NOMO-1 (cell line): ENCODE measurements at regions not wholly inside any gene's neighbourhood (a gene's known extent, or its start where the extent isn't known, plus 50 kb on each side); places are given as distances from the start of the nearest gene placed in this dataset.
"Not testable (repeated sequence)": the region's sequence is repeated elsewhere in the genome, so short reads cannot be mapped to it uniquely, and the experiment has no call there.

Experiments
- DNase-seq, 2 experiments: peaks; one replicate each; lab custom pipeline; 2025; ENCODE audit not compliant: unreplicated experiment in 2 of 2; lab: John Stamatoyannopoulos, UW

DNA sequence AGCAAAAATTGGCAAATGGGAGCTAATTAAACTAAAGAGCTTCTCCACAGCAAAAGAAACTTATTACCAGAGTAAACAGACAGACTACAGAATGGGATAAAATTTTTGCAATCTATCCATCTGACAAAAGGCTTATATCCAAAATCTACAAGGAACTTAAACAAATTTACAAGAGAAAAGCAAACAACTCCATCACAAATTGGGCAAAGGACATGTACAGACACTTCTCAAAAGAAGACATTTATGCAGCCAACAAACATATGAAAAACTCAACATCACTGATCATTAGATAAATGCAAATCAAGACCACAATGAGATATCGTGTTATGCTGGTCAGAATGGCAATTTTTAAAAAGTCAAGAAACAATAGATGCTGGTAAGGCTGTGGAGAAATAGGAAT, 315.6 kb downstream of the DMAC1 start:
- DNase-seq: not testable (repeated sequence)

DNA sequence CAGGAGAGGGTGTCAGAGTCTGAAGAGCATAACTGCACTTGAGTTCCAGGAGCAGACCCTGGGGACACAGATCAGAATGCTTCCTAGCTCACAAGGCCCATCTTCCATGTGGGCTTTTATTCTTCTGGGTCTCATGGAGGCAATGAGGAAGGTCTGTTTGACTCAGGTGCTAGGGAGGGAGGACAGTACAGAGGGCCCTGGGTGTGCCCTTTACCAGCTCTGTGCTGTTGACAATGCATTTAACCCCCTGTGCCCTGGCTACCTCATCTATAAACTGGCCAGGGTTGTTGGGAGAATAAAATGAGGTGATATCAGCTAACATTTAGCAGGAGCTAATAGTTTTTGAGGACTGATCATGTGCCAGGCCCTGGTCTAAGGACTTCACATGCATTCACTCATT, 318.0 kb downstream of the DMAC1 start:
- no peak for DNase-seq

DNA sequence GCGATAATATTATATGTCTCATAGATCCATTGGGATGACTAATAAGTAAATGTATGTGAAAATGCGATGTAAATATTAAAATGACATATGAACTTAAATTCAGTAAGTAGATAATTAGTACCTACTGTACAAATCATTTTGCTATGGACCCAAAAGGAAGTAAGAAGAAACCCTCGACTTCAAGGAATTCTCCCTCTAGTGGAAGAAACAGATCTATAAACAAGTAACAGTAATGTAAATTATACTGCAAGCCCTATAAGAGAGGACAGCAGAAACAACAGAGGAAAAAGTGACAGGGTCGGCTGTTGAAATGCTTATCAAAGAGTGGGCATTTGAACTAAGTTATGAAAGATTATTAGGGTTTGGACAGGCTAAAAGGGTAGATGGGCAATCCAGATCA, 320.3 kb downstream of the DMAC1 start:
- no peak for DNase-seq

DNA sequence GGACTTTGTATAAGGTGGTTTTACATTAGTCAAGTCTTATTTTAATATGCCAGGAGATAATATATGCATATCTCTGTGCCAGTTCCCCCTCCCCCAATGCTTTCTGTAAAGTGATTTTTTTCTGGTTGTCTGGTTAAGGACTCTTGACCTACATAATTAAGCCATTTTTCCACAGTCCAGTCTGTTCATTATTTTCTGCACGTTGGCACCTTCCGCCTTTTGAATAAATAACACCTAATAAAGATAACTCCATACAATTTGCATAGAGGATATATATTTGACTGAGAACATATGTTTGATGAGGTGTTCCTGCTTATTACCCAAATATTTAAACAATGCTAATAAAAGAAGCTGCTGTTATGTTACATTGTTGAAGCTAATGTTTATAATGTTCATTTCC, 320.9 kb downstream of the DMAC1 start:
- no peak for DNase-seq

DNA sequence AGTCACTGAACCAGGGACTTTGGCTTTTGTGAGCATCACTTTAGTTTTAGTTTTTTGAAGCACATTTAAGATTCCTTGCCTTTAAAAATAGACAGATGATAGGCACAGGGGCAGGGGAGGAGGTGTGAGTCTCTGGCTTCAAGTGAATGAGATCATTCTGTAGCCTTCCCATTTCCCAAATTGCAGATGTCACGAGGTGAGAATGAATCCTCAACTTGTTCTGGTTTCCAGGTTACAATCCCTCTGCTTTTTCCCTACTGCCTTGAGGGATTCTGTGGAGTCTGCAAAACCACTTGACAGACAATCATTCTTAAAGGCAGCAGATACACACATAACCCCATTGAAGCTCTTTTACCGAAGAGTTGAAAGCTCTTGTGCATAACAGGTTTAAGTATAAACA, 332.4 kb downstream of the DMAC1 start:
- DNase-seq: no peak

DNA sequence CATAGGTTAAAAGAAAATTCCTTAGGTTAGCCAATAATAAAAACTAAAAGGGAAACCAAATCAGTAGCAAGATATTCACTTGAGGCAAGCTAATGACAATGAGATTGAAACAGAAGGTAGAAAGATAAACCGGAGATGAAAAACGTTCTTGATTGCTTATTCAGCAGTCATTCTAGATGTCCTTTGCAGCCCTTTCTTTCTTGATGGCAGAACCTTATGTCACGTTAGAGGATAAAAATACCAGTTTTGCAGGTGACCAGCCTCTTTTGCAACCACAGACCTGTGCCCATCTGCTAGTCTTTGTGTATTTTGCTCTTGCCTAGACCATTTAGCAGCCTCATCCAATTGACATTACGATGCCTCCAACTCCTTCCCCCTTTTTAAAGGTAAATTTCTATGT, 337.8 kb downstream of the DMAC1 start:
- DNase-seq: no peak

DNA sequence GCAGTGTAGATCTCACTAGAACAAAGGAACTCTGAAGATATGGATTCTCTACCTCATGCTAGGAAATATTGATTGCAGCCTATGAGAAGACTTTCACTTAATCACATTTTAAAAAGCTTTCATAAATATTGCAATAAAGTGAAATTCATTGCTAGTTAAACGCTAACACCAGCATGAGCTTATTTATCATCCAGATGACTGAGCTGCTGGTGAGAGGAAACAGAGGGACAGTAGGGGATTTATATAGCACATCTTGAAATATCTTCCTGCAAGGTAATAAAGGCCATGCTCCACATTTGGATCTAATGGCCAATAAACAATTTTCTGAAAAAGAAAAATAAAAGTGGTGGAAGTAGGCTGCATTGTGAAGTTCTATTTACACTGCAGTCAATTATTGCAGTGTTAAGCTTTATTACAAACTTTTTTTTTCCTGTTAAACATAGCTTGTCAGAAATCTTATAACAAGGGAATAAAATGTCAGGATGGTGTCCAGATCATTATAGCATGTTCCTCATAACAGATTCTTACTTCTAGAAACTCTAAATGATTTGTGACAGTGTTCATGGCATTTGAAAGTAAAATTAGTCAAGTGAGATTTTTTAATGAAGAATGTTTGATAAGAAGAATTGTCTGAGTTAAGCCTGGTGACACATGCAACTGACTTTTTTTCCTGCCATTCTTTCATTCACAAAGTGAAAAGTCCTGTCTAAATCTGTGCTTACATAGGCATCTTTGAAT, 342.6 kb downstream of the DMAC1 start:
- no peak for DNase-seq

DNA sequence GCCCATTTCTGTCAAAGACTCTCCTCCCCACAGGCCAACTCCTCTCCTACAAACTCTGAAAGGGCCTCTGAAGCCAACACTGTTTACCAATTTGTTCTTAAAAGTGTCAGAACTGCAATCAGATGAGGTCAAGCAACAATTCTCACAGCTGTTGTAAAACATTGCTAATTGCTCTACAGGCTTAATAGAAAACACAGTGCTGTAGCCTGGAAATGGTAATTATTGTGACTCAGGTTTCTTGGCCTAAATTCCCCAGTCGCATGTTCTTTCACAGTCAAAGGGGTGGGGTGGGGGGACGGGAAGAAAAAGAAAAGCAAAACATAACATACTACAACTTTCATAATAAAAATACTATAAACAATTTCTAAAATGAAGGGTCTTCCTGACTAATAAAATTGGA, 343.2 kb downstream of the DMAC1 start:
- DNase-seq: no peak

DNA sequence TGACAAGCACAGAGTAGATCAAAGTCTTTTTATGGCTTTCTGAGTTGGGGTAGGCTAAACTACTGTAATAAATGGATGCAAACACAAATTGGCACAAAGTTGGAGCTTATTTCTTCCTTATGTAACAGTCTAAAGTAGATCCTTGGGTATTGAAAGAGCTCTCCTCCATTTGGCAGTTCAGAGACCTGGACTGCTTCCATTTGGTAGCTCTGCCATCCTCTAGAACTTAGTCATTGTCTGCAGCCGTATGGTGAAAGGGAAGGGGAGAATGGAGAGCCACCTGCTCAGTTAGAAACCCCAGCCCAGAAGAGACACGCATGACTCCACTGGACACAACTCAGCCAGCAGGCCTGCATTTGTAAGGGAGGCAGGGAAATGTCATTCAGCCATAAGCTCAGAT, 345.0 kb downstream of the DMAC1 start:
- no peak for DNase-seq

DNA sequence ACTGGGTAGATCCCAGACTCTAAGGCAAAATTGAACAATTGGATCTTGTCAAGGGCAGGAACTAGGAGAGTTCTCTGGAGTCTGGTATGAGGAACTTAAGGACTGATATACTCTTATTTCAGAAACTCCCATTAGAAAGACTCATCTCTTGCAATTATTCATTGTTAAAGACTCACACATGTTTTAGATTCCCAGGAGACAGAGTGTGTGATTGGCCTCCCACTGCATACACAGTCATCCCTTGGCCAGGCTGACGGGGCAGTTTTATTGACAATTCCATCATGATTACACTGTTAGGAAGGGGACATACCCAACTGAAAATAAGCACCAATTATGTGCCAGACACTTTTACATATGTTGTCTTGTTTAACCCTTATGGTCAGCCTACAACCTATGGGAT, 347.2 kb downstream of the DMAC1 start:
- DNase-seq: no peak

DNA sequence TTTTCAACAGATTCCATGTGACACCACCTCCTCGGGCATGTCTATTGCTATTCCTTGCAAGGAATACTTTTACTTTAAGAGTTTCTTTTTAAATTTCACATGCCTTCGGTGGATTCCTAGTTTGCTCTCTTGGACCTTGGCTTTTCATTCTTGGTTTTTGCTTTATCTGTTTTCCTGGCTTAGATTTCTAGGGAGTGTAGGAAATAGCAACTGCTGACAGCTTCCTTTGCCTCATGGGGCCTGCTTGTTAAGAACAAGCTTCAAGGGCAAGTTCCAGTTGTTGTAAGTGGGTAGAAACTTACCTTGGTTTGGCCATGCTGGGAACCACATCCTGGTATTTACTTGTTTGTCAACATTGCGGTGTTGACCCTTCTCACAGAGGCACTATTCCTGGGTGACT, 348.5 kb downstream of the DMAC1 start:
- DNase-seq: no peak

DNA sequence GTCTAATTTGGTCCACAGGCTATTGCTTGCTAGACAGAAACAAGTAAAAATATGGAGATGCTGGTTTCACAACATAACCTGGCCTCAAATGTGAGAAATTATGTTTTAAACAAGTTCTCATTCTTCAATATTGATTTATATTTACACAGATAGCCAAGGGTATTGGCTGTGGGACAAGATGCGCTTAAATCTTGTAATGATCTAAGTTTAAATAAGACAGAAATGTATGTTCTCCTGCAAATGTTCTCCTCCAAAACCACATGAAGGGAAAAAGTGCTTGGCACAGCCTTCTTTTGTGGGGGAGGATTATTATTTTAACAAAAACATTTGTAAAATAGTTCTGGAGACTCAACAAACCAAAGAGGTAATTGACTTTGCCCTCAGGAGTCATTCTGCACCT, 356.0 kb downstream of the DMAC1 start:
- DNase-seq: no peak

DNA sequence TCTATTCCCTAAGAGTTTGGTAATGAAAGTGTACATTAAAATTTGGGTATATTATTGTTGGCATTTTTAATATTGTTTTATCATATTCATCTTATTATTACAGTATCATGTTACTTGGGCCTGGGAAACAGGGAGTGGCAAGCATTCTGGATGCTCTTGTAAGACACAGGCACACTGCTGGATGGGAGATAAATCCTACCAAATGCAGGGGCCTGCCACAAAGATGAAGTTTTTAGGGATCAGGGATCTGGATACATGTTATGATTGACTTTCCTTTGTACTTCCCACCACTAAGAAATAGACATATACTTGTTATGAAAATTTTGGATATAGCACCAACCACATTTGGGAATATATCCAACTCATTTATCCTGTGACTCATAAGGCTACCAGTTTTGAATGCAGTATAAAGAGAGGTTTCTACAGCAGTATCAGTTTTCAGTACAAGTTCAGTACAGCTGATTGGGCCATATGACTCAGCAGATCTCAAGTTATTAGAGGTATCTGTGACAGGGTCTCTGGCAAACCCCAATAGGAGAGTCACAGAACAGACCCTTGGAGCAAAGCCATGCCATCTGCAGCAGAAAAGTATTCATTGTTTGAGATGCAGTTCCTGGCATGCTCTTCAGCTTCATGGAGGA, 360.1 kb downstream of the DMAC1 start:
- DNase-seq: no peak

DNA sequence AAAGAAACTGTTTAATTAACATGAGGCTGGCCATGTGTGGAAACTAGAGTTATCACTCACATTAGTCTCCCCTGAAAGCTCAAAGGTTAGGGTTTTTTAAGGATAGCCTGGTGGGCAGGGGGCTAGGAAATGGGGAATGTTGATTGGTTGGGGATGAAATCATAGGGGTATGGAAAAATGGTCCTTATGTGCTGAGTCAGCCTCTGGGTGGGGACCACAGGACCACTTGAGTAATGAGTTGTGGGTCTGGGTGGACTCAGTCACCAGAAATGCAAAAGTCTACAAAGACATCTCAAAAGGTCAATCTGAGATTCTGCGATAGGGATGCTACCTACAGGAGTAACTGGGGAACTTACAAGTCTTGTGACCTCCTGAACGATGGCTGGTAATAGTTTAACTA, 362.8 kb downstream of the DMAC1 start:
- DNase-seq: no peak

DNA sequence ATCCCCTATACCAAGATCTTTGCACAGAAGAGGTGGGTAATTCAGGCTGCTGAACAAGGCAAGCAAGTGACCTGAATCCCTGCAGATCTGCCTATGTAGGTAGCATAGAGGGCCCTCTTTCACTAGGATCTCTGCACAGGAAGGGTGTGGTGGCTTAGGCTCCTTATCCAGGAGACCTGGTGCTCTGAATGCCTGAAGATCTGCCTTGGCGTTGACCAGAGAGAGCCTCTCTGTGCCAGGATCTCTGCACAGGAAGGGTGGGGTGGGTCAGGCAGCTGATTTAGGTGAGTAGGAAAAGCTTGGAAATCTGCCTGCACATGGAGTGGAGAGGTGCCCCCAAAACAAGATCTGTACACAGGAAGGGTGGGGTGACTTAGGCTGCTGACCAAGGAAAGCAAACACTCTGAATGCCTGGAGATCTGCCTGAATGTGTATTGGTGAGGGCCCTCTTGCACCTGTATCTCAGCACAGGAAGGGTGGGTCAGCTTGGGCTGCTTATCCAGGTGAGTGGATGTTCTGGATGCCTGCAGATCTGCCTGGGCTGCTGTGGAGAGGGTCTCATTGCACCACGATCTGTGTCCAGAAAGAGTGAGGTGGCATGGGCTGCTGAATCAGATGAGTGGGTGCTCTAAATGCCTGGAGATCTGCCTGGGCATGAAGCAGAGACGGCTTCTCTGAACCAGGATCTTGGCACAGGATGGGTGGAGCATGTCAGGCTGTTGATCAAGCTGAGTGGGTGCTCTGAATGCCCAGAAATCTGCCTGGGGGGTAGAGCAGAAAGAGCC, 365.9 kb downstream of the DMAC1 start:
- no peak for DNase-seq

DNA sequence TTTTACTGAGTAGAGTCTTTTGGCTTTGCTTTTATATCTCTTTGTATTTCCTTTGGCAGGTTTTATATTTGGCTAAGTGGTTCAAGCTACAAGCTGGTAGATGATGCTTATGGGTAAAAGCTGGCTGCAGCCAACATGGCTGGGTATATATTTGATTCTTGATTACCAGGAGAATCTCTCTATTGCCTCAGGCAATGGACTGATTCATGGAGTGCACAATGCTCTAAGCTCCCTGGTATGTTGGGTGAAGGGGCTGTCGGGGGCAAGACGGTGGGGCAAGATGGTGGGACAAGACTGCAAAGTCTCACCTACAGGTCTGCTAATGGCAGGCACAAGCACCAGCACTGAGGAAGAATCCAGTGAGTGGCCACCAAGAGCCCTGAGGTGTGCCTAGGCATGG, 366.6 kb downstream of the DMAC1 start:
- DNase-seq: no peak

DNA sequence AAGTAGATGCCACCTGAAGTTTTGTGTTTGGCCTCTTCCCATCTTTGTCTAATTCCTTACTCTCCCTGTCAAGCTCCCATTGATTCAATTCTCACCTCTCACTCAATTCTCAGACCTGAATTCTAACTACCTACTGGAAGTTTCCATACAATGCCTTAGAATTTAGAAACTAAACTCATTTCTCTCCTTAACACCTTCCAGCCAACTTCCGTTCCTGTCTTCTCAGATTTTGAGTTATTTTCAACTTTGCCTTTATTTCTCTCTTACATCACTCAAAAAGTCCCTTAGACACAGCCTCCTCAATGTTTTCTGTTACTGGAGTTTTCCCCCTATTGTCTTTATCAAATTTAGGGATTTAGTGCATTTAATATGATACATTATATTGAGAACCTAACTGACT, 382.2 kb downstream of the DMAC1 start:
- not testable (repeated sequence) for DNase-seq

DNA sequence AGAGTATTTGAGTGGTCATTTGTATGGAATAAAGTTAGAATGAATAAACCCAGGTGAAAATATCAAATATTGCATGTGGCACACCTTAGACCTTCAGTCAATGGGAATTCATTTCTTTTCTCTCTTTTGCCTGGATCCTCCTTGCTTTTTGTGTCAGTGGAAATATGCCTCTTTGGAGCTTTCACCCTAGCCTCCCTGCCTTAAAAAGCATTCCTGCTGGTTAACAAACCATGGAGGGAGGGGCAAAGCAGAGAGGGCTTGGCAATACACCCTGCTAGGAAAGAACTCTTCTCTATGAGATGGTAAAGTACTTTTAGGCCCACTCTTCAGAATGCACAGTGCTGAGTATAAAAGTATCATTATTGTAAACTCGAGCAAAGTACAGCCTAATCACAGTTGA, 383.7 kb downstream of the DMAC1 start:
- DNase-seq: no peak

DNA sequence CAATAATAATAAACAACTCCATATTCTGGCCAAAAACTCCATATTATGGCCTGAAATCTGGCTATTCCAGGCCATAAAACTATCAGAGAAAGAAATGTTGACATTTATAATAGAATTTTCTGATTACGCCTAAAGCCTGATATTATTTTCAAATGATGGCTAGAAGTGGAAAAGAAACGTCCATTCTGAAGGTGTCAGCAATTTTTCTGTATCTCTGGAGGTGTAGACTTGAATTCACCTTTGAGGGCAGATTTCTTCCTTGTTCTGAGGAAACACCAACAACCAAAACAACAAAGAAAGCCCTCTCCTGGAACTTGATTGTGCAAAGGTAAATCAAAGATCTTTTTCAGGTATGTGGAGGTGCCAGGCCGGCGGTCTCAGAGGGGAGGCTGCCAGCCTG, 390.7 kb downstream of the DMAC1 start:
- DNase-seq: no peak

DNA sequence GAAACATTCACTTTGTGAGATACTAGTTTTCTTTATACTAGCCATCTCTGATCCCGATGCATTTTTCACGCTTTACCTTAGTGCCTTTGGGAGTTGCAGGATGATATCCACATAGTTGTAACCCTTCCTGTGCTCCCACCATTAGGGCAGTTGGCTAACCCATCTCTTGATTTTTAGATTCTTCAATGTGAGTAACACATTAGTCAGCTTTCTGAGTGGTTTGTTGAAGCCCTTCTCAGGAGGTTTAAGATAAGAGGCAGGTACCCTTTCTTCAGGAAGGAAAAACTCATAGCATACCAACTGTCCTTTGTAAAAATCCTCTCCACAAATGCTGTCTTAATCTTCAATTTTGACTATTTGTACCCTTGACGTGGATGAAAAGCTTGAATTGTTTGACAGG, 392.3 kb downstream of the DMAC1 start:
- DNase-seq: no peak

DNA sequence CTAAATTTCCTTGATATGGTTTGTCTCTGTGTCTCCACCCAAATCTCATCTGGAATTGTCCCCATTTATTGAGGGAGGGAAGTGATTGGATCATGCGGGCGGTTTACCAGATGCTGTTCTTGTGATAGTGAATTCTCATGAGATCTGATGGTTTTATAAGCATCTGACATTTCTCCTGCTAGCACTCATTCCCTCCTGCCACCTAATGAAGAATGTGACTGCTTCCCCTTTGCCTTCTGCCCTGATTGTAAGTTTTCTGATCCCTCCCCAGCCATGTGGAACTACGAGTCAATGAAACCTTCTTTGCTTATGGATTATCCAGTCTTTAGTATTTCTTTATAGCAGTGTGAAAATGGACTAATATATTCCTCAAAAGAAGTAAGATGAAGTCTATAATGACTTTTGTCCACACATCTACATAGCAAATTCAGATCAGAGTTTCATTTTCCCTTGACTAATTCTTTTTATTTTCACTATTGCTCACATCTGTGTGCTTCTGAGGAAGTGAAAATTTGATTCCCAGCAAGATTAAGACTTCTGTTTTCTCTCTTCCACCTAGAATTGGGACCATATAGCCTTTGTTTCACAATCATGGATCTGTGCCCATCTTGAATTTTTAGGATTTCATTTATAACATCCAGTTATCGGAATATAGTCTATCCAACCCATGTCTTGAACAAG, 393.5 kb downstream of the DMAC1 start:
- no peak for DNase-seq
